ENCODE measurements at regions not wholly inside any gene's neighbourhood (a gene's known extent, or its start where the extent isn't known, plus 50 kb on each side); places are given as distances from the start of the nearest gene placed in this dataset.
"Not testable (repeated sequence)": the region's sequence is repeated elsewhere in the genome, so short reads cannot be mapped to it uniquely, and the experiment has no call there.

GRCh38 chr2:58800881-58801280 lies 559.8 kb upstream of the FANCL start:
- DNase-seq = no peak

- no peak for DNase-seq
Observed at GRCh38 chr2:58798676-58799208, 557.6 kb upstream of the FANCL start.

GRCh38 chr2:58796239-58796910 lies 555.2 kb upstream of the FANCL start:
- no peak for DNase-seq

- DNase-seq = no peak
Observed at GRCh38 chr2:58794916-58795315, 553.8 kb upstream of the FANCL start.

GRCh38 chr2:58794103-58794502 lies 553.0 kb upstream of the FANCL start:
- no peak for DNase-seq

GRCh38 chr2:58788402-58788801 lies 547.3 kb upstream of the FANCL start:
- DNase-seq = no peak

- DNase-seq = no peak
Observed at GRCh38 chr2:58770846-58771245, 529.7 kb upstream of the FANCL start.

GRCh38 chr2:58769864-58770234 lies 528.7 kb upstream of the FANCL start:
- peak; percentile 6 for DNase-seq

GRCh38 chr2:58769111-58769863 lies 528.2 kb upstream of the FANCL start:
- no peak for DNase-seq

GRCh38 chr2:58768715-58769080 lies 527.6 kb upstream of the FANCL start:
- no peak for DNase-seq

- DNase-seq = no peak
Observed at GRCh38 chr2:58767828-58768714, 526.9 kb upstream of the FANCL start.

GRCh38 chr2:58764338-58765104 lies 523.4 kb upstream of the FANCL start:
- DNase-seq = no peak

GRCh38 chr2:58762176-58762781 lies 521.2 kb upstream of the FANCL start:
- peak; percentile 26 for DNase-seq

- no peak for DNase-seq
Observed at GRCh38 chr2:58757971-58758370, 516.8 kb upstream of the FANCL start.

GRCh38 chr2:58756336-58756735 lies 515.2 kb upstream of the FANCL start:
- no peak for DNase-seq

- DNase-seq = not testable (repeated sequence)
Observed at GRCh38 chr2:58752507-58752906, 511.4 kb upstream of the FANCL start.

GRCh38 chr2:58751676-58752075 lies 510.6 kb upstream of the FANCL start:
- DNase-seq = not testable (repeated sequence)

GRCh38 chr2:58749041-58749440 lies 507.9 kb upstream of the FANCL start:
- no peak for DNase-seq

- not testable (repeated sequence) for DNase-seq
Observed at GRCh38 chr2:58745334-58745733, 504.2 kb upstream of the FANCL start.

GRCh38 chr2:58740426-58740825 lies 499.3 kb upstream of the FANCL start:
- no peak for DNase-seq

- peak; percentile 11 for DNase-seq
Observed at GRCh38 chr2:58739033-58739432, 497.9 kb upstream of the FANCL start.

GRCh38 chr2:58734365-58734764 lies 493.2 kb upstream of the FANCL start:
- DNase-seq = no peak

Data from hindlimb muscle (tissue), 1 donor.